ENCODE measurements at regions not wholly inside any gene's neighbourhood (a gene's known extent, or its start where the extent isn't known, plus 50 kb on each side); places are given as distances from the start of the nearest gene placed in this dataset.

GRCh38 chr2:8033546-8034096, 648.2 kb upstream of the ID2 start:
- TF ChIP-seq CTCF (tag by site-specific recombination; IDR thresholded peaks at IDR 0.05) (no peak), ZBTB8A (tag by site-specific recombination; IDR thresholded peaks at IDR 0.05) (no peak), ZNF561 (tag by site-specific recombination; IDR thresholded peaks at IDR 0.05; ENCODE audit: borderline replicate concordance) (no peak), ZNF837 (tag by site-specific recombination; IDR thresholded peaks at IDR 0.05) (no peak), BCL11A (tag by site-specific recombination; IDR thresholded peaks at IDR 0.05; ENCODE audit: low read depth) (no peak), ZFP37 (tag by site-specific recombination; IDR thresholded peaks at IDR 0.05) (no peak)
- TF ChIP-seq, protein P1, sequence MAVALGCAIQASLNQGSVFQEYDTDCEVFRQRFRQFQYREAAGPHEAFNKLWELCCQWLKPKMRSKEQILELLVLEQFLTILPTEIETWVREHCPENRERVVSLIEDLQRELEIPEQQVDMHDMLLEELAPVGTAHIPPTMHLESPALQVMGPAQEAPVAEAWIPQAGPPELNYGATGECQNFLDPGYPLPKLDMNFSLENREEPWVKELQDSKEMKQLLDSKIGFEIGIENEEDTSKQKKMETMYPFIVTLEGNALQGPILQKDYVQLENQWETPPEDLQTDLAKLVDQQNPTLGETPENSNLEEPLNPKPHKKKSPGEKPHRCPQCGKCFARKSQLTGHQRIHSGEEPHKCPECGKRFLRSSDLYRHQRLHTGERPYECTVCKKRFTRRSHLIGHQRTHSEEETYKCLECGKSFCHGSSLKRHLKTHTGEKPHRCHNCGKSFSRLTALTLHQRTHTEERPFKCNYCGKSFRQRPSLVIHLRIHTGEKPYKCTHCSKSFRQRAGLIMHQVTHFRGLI (tag by site-specific recombination; IDR thresholded peaks at IDR 0.05) = no peak
